Breast epithelium (tissue), 4 donors: ENCODE measurements at regions not wholly inside any gene's neighbourhood (a gene's known extent, or its start where the extent isn't known, plus 50 kb on each side); places are given as distances from the start of the nearest gene placed in this dataset.

Experiments
- DNase-seq, 2 donors: peaks; one replicate each; pipeline ENCODE4 v3.0.0-alpha.2; 2019; ENCODE audit warnings: low spot score in 2 of 2
- H3K27ac ChIP-seq, 2 donors: fragments of 200-600 bp; sonication (generic) in 1 of 2; one replicate each; pipeline ENCODE4 v1.5.1; 2016 to 2019; ENCODE audit warnings: mild to moderate bottlenecking in 1 of 2
- H3K27me3 ChIP-seq, 2 donors: fragments of 200-600 bp; sonication (generic) in 1 of 2; one replicate each; pipeline versions ENCODE4 v1.5.1 to v1.6.0; 2017 to 2019; ENCODE audit warnings: control low read depth in 1 of 2, mild to moderate bottlenecking in 1 of 2
- H3K36me3 ChIP-seq: fragments of 200-600 bp; one replicate; pipeline ENCODE4 v1.5.1; 2019
- H3K4me1 ChIP-seq, 2 donors: fragments of 200-600 bp; sonication (generic); one replicate each; pipeline ENCODE4 v1.5.1; 2016 to 2019; ENCODE audit warnings: control low read depth in 1 of 2
- H3K4me3 ChIP-seq, 3 donors: fragments of 200-600 bp; sonication (generic); 1 replicate in 2 of 3; 2 replicates in 1 of 3; pipeline ENCODE4 v1.5.1; 2016 to 2019; ENCODE audit warnings: mild to moderate bottlenecking in 3 of 3, moderate library complexity in 2 of 3
- H3K9me3 ChIP-seq, 2 donors: fragments of 200-600 bp; sonication (generic) in 1 of 2; one replicate each; pipeline ENCODE4 v1.5.1; 2016 to 2019; ENCODE audit warnings: control low read depth in 1 of 2
- CTCF ChIP-seq, 3 donors: fragments of 450-650 bp; IDR thresholded peaks; one replicate each; pipeline ENCODE4 v1.5.1; 2016 to 2017; ENCODE audit warnings: antibody characterized with exemption in 3 of 3, mild to moderate bottlenecking in 3 of 3, moderate library complexity in 3 of 3
- POLR2A ChIP-seq: fragments of 450-650 bp; IDR thresholded peaks from one replicate; pipeline ENCODE4 v1.6.1; 2016; ENCODE audit warnings: antibody characterized with exemption, mild to moderate bottlenecking, moderate library complexity
- POLR2AphosphoS5 ChIP-seq, 3 donors: sonication (generic); formaldehyde crosslinking; IDR thresholded peaks; one replicate each; pipeline ENCODE4 v1.6.1; 2017; ENCODE audit warnings: antibody characterized with exemption in 3 of 3
- intact Hi-C: fragments of 100-400 bp; cut with DNase I; formaldehyde crosslinking; loops from one replicate; pipeline ENCODE4 v1.15.1; 2023; ENCODE audit warnings: low total_unique reads

DNA sequence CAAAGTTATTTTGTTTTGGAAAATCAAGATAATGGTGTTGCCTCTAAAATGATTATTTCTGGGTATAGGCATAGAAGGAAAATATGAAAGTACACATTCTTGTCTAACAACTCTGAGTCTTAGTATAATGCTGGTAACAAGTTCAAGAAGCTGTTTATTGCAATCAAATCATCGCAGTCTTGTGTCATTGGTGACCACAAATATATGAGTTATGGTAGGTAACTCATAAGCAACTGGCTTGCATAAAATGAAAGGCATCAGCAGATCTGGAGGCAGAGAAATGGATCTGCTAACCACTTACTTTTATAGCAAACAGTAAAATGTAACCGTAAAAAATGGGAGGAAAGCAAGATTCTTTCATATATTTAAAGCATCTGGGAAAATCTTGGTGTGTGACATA lies 156.2 kb upstream of the TCF4 start:
- H3K4me3 ChIP-seq = no peak overlapping the region
- H3K27ac ChIP-seq = no peak overlapping the region
- H3K4me1 ChIP-seq = no peaks in the 10 kb centered on the region
- no peaks in the 10 kb centered on the region for H3K27me3 ChIP-seq
- H3K9me3 ChIP-seq = no peaks in the 10 kb centered on the region
- H3K36me3 ChIP-seq = no peaks in the 10 kb centered on the region
- DNase-seq = no peak
- intact Hi-C loops = no loop called here
- TF ChIP-seq CTCF (IDR thresholded peaks at IDR 0.05) = no peak
- no peak for TF ChIP-seq POLR2A
- no peak for TF ChIP-seq POLR2AphosphoS5 (IDR thresholded peaks at IDR 0.05)

DNA sequence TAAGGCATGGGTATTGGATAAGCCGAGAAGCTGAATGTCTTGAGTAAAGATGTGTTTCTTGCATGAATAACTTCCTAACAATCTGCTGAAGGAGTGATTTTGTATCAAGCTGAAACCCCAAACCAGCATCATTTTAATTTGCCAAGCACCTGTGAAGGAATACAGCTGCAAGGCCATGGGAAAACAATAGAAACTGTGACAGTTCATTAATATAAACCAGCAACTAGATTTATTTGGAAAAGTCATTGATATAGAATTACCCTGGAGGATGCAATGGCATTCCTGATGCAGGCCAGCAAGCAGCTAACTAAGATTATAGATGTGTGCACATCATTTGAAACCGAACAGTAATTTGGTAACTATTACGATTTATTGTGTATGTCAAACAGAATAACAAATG lies 155.7 kb upstream of the TCF4 start:
- Histone ChIP-seq H3K27me3 (no peaks in the 10 kb centered on the region), H3K4me3 (no peak overlapping the region), H3K27ac (no peak overlapping the region), H3K36me3 (no peaks in the 10 kb centered on the region), H3K9me3 (no peaks in the 10 kb centered on the region), H3K4me1 (no peaks in the 10 kb centered on the region)
- intact Hi-C loops = no loop called here
- TF ChIP-seq CTCF (IDR thresholded peaks at IDR 0.05) = no peak
- no peak for TF ChIP-seq POLR2AphosphoS5 (IDR thresholded peaks at IDR 0.05)
- TF ChIP-seq POLR2A = no peak
- DNase-seq = no peak

DNA sequence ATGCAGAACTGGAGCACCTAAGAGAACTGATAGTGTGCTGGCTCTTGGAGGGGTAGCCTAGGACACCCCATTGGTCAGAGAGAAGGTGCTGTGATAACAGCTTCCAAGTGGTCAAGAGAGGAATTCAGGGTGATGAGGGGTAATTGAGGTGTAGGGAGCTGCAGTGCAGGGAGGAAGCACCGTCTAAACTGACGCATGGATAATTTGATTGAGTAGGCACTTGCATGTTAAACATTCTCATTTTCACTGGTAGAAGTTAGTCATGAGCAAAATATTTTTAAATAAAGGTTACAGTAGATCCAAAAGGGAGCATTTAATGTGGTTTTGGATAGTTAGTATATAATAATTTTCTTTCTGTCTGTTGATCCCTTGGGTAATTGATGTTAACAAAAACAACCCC lies 155.1 kb upstream of the TCF4 start:
- no peak overlapping the region for H3K4me3 ChIP-seq
- intact Hi-C loops = no loop called here
- H3K27me3 ChIP-seq = no peaks in the 10 kb centered on the region
- no peaks in the 10 kb centered on the region for H3K9me3 ChIP-seq
- H3K36me3 ChIP-seq = no peaks in the 10 kb centered on the region
- no peak for TF ChIP-seq POLR2AphosphoS5 (IDR thresholded peaks at IDR 0.05)
- TF ChIP-seq CTCF (IDR thresholded peaks at IDR 0.05) = no peak
- no peak for TF ChIP-seq POLR2A
- no peak overlapping the region for H3K27ac ChIP-seq
- no peaks in the 10 kb centered on the region for H3K4me1 ChIP-seq
- no peak for DNase-seq

DNA sequence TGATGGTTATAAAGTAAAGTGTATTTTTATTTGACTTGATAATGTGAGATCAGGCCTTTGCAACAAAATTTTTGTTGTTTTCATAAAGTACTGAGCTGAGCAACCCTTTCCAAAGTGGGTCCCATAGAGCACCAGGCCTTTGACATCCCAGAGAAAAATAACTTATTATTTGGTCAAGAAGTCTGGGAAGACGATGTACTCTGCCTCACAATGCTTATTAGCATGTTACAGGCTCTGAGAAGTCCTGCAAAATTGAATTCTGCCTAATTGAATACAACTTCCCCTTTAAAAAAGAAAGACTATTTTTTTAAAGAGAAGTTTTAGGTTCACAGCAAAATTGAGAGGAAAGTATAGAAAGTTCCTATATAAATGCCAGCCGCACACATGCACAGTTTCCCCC lies 151.5 kb upstream of the TCF4 start:
- intact Hi-C loops = loop anchor here (2.0 kb wide), 1 partner anchor 27 kb away; no protein-coding TSS in a partner anchor
- Histone ChIP-seq H3K36me3 (no peaks in the 10 kb centered on the region), H3K27ac (no peak overlapping the region), H3K4me1 (no peaks in the 10 kb centered on the region), H3K9me3 (no peaks in the 10 kb centered on the region), H3K27me3 (no peaks in the 10 kb centered on the region), H3K4me3 (no peak overlapping the region)
- TF ChIP-seq CTCF (IDR thresholded peaks at IDR 0.05) = no peak
- no peak for TF ChIP-seq POLR2AphosphoS5 (IDR thresholded peaks at IDR 0.05)
- no peak for TF ChIP-seq POLR2A
- no peak for DNase-seq

- no peaks in the 10 kb centered on the region for H3K36me3 ChIP-seq
Measured at GRCh38 chr18:55738483-55739114, 150.6 kb upstream of the TCF4 start.

More at GRCh38 chr18:55738483-55739114, 150.6 kb upstream of the TCF4 start:
- Histone ChIP-seq H3K4me3 (no peak overlapping the region), H3K27ac (no peak overlapping the region), H3K27me3 (no peaks in the 10 kb centered on the region), H3K9me3 (no peaks in the 10 kb centered on the region), H3K4me1 (no peaks in the 10 kb centered on the region)
- TF ChIP-seq POLR2AphosphoS5 (IDR thresholded peaks at IDR 0.05) (no peak), POLR2A (no peak), CTCF (IDR thresholded peaks at IDR 0.05) (no peak)
- intact Hi-C loops = loop anchor here (2.0 kb wide), 1 partner anchor 28 kb away; no protein-coding TSS in a partner anchor
- DNase-seq = no peak
